ENCODE measurements at regions not wholly inside any gene's neighbourhood (a gene's known extent, or its start where the extent isn't known, plus 50 kb on each side); places are given as distances from the start of the nearest gene placed in this dataset.
A peak's percentile ranks its signal among the peaks of the same experiment; 100 is the strongest.

DNA sequence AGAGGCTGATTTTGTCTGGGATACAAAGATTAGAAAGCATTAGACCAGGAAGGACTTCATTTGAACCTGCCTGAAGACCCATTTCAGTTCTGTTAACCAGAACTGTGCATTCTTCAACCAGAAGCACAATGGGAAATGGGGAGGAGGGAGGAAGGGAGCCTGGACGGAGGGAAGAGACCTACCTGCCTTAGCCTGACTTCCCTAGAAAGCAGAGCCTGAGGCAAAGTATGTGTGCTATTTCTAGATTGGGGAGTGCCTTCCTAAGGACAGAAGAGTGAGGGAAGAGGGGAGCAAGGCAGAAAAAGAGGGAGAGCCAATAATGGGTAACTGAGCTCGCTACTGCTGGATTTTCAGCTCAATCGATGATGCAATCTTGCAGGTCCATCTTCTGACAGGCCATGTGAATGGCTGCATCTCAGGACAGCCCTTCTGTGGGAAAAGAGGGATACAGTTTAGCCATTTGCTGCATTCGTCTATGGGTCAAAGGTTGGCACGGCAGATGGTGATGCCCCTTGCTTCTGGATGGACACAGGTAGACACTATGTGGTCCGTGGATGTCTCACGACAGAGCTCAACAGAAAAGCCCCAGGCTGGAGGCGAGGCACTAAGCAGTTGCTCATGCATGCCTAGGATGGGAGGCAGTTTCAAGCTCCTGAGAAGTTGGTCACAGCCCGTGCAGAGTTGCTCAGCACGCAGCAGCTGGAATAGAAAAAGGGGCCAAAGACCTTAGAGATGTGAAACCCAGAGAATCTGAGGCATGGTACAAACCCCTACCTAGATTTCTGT is 78.8 kb upstream of the UBL3 start:
- DNase-seq (ENCODE audit: low read depth in 1 of 2, low spot score in 2 of 2) (no peak), FAIRE-seq (no peak)
- H3K23me2 ChIP-seq (ENCODE audit: low read depth, low read length) = peaks cover 4% of the 10 kb centered on the region; the same call in 1 of the 2 replicates
- H3K79me2 ChIP-seq (ENCODE audit: control insufficient read depth in 1 of 2, insufficient read depth in 2 of 2, low read length in 2 of 2) = no peaks in the 10 kb centered on the region
- H3K9me3 ChIP-seq (ENCODE audit: insufficient read depth in 2 of 2, low read depth in 1 of 2, low read length in 1 of 2) = no peaks in the 10 kb centered on the region
- no peak overlapping the region for H2AK5ac ChIP-seq (ENCODE audit: low read depth, low read length)
- TF ChIP-seq CEBPB (IDR thresholded peaks at IDR 0.05; ENCODE audit: low read depth, low read length) = peak; percentile 53; the same call in 1 of the 2 replicates
- TF ChIP-seq, protein P1, sequence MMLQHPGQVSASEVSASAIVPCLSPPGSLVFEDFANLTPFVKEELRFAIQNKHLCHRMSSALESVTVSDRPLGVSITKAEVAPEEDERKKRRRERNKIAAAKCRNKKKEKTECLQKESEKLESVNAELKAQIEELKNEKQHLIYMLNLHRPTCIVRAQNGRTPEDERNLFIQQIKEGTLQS (IDR thresholded peaks at IDR 0.05; ENCODE audit: insufficient read depth, low read depth, low read length) = 0 out of 2 replicates have a peak, but pooled peaks have one; percentile 45
- no peak for TF ChIP-seq SIX5 (IDR thresholded peaks at IDR 0.05; ENCODE audit: low read depth, low read length)
- WGBS, 2 experiments (ENCODE audit: extremely low coverage in 1 of 2, insufficient coverage in 1 of 2, insufficient read length in 1 of 2, insufficient replicate concordance in 2 of 2, low coverage in 1 of 2, low lambda C conversion rate in 2 of 2, missing lambda C conversion rate in 1 of 2) = 95% methylated on average over 10 of the region's 10 CpGs; no CpG with 5 or more reads in 1 of the 2 experiments
- H2BK120ac ChIP-seq (replicated peaks; ENCODE audit: low read depth, low read length) = no peak overlapping the region
- peak overlapping the region; percentile 48; the same call in 1 of the 2 replicates for H2BK15ac ChIP-seq (ENCODE audit: low read length)
- H3K4me1 ChIP-seq (replicated peaks in 1 of 4; ENCODE audit: control insufficient read depth in 3 of 4, insufficient read depth in 4 of 4, low read length in 3 of 4) = peaks cover 0 to 4% (median 2%) of the 10 kb centered on the region in 4 experiments; a peak in 2 of 7 replicates
- H4K91ac ChIP-seq (replicated peaks; ENCODE audit: insufficient read length, low read length) = no peak overlapping the region
- no peak overlapping the region for H3K4me2 ChIP-seq (ENCODE audit: insufficient read depth in 1 of 2, low read depth in 2 of 2, low read length in 2 of 2)
- H2BK12ac ChIP-seq (ENCODE audit: low read depth, low read length) = peak overlapping the region; percentile 91
- H4K8ac ChIP-seq (ENCODE audit: extremely low read depth, insufficient read depth, low read length) = no peak overlapping the region
- peak overlapping the region; percentile 13; the same call in 1 of the 2 replicates for H3K18ac ChIP-seq (ENCODE audit: extremely low read depth, low read length)
- H3K36me3 ChIP-seq (ENCODE audit: control insufficient read depth in 2 of 4, insufficient read depth in 4 of 4, low read length in 3 of 4) = no peaks in the 10 kb centered on the region
- ChIA-PET POLR2A (ENCODE audit: partially characterized antibody) (interaction anchor here (1.4 kb wide), 1 partner anchor 26 kb away, joined by 3 read pairs; no protein-coding TSS in a partner anchor), CTCF (ENCODE audit: partially characterized antibody) (interaction anchor here (0.9 to 1.1 kb wide), 3 partner anchors 57 to 159 kb away, joined by 3 to 4 read pairs (median 3); no protein-coding TSS in a partner anchor)
- H2AFZ ChIP-seq (ENCODE audit: low read length) = peak overlapping the region; percentile 72; the same call in 1 of the 2 replicates
- no peak overlapping the region for H3K4ac ChIP-seq (replicated peaks; ENCODE audit: insufficient read length, low read depth, low read length)
- H3K27me3 ChIP-seq (replicated peaks in 1 of 4; ENCODE audit: control insufficient read depth in 3 of 4, extremely low read depth in 1 of 4, insufficient read depth in 3 of 4, low read length in 3 of 4) = no peaks in the 10 kb centered on the region
- H3K23ac ChIP-seq (ENCODE audit: insufficient read length) = no peak overlapping the region
- H3K4me3 ChIP-seq (ENCODE audit: extremely low read depth in 1 of 4, insufficient read depth in 2 of 4, low read depth in 3 of 4, low read length in 4 of 4) = no peak overlapping the region
- no peak overlapping the region for H3K27ac ChIP-seq (ENCODE audit: low read depth, low read length)
- H3K56ac ChIP-seq (replicated peaks; ENCODE audit: insufficient read length, low read depth, low read length) = no peak overlapping the region
- H3K9ac ChIP-seq (replicated peaks in 1 of 4; ENCODE audit: extremely low read depth in 1 of 4, low read depth in 3 of 4, low read length in 3 of 4) = no peak overlapping the region
- no peaks in the 10 kb centered on the region for H3K79me1 ChIP-seq (ENCODE audit: low read depth, low read length)
- peak overlapping the region; percentile 51; the same call in 1 of the 2 replicates for H2BK20ac ChIP-seq (ENCODE audit: low read length)
- H3K14ac ChIP-seq (ENCODE audit: insufficient read length) = no peak overlapping the region
- peaks cover 0 to 2% of the 10 kb centered on the region in 2 experiments for H4K20me1 ChIP-seq (replicated peaks in 1 of 2; ENCODE audit: control insufficient read depth in 1 of 2, insufficient read depth in 2 of 2, low read length in 2 of 2)
- no peak overlapping the region for H4K5ac ChIP-seq (ENCODE audit: insufficient read length, low read depth, low read length)
- no peak overlapping the region; the same call in 1 of the 2 replicates for H2BK5ac ChIP-seq (ENCODE audit: low read depth, low read length)
